PFSK-1 (cell line): ENCODE measurements at regions not wholly inside any gene's neighbourhood (a gene's known extent, or its start where the extent isn't known, plus 50 kb on each side); places are given as distances from the start of the nearest gene placed in this dataset.

Experiments
- POLR2AphosphoS5 ChIP-seq: IDR thresholded peaks from 2 replicates; pipeline ENCODE4 v1.6.1; 2012; ENCODE audit warnings: low read depth, mild to moderate bottlenecking, control low read depth, low read length, moderate library complexity
- SIN3A ChIP-seq: IDR thresholded peaks from 2 replicates; pipeline ENCODE4 v1.6.1; 2012; ENCODE audit warnings: mild to moderate bottlenecking, low read length, moderate library complexity, borderline replicate concordance; ENCODE audit not compliant: insufficient read depth
- TAF1 ChIP-seq: IDR thresholded peaks from 2 replicates; pipeline ENCODE4 v1.6.1; 2012; ENCODE audit warnings: low read length, control low read depth, borderline replicate concordance; ENCODE audit not compliant: insufficient read depth
- TF ChIP-seq, protein P1 (sequence below), 2 experiments: IDR thresholded peaks; 2 replicates each; pipeline versions ENCODE4 v1.6.1 to v1.8.0; 2011 to 2012; ENCODE audit warnings: low read depth in 2 of 2, low read length in 2 of 2, control low read depth in 1 of 2, inconsistent platforms in 1 of 2, mild to moderate bottlenecking in 1 of 2, moderate library complexity in 1 of 2; ENCODE audit not compliant: insufficient read depth in 1 of 2

DNA sequence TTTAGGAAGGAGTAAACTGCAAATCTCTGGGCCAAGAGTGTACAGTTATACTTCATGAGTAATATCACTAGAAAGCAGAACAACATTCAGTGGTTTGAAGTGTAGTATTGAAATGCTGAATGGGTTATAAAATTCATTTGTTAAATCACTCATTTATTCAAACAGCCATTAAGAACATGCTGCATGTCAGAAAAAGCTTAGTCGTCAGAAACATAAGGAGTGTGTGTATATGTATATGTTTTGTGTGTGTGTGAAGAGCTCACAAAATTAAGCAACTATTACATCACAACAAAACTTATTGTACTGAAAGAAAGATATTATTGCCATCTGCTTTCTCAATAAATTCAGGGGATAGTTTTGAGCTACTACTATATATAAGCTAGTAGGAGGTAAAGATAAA, 165.4 kb upstream of the PCDH9 start:
- TF ChIP-seq SIN3A, result no peak
- no peak for TF ChIP-seq POLR2AphosphoS5
- TF ChIP-seq, protein P1, sequence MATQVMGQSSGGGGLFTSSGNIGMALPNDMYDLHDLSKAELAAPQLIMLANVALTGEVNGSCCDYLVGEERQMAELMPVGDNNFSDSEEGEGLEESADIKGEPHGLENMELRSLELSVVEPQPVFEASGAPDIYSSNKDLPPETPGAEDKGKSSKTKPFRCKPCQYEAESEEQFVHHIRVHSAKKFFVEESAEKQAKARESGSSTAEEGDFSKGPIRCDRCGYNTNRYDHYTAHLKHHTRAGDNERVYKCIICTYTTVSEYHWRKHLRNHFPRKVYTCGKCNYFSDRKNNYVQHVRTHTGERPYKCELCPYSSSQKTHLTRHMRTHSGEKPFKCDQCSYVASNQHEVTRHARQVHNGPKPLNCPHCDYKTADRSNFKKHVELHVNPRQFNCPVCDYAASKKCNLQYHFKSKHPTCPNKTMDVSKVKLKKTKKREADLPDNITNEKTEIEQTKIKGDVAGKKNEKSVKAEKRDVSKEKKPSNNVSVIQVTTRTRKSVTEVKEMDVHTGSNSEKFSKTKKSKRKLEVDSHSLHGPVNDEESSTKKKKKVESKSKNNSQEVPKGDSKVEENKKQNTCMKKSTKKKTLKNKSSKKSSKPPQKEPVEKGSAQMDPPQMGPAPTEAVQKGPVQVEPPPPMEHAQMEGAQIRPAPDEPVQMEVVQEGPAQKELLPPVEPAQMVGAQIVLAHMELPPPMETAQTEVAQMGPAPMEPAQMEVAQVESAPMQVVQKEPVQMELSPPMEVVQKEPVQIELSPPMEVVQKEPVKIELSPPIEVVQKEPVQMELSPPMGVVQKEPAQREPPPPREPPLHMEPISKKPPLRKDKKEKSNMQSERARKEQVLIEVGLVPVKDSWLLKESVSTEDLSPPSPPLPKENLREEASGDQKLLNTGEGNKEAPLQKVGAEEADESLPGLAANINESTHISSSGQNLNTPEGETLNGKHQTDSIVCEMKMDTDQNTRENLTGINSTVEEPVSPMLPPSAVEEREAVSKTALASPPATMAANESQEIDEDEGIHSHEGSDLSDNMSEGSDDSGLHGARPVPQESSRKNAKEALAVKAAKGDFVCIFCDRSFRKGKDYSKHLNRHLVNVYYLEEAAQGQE (IDR thresholded peaks at IDR 0.05; ENCODE audit: insufficient read depth in 1 of 2, low read depth in 2 of 2, low read length in 2 of 2), result no peak
- TF ChIP-seq TAF1, result no peak
